IPS-15b (cell line): ENCODE measurements at regions not wholly inside any gene's neighbourhood (a gene's known extent, or its start where the extent isn't known, plus 50 kb on each side); places are given as distances from the start of the nearest gene placed in this dataset.

ENCODE experiments used
- H3K27me3 ChIP-seq: one replicate; pipeline ENCODE4 v1.6.1; 2013; ENCODE audit warnings: low read length; ENCODE audit not compliant: control insufficient read depth, insufficient read depth
- H3K36me3 ChIP-seq: one replicate; pipeline ENCODE4 v1.6.1; 2013; ENCODE audit warnings: low read length; ENCODE audit not compliant: control insufficient read depth, insufficient read depth
- H3K4me1 ChIP-seq: one replicate; pipeline ENCODE4 v1.6.1; 2013; ENCODE audit warnings: mild to moderate bottlenecking, low read length; ENCODE audit not compliant: control insufficient read depth, insufficient read depth
- H3K4me3 ChIP-seq: one replicate; pipeline ENCODE4 v1.5.1; 2013; ENCODE audit warnings: low read depth, low read length
- H3K9ac ChIP-seq: one replicate; pipeline ENCODE4 v1.6.1; 2013; ENCODE audit warnings: low read depth, mild to moderate bottlenecking, low read length
- H3K9me3 ChIP-seq: one replicate; pipeline ENCODE4 v1.6.1; 2013; ENCODE audit warnings: mild to moderate bottlenecking, low read length; ENCODE audit not compliant: control insufficient read depth, insufficient read depth

- no peak overlapping the region for H3K4me3 ChIP-seq
These were observed 204.0 kb downstream of the DLL1 start for GRCh38 chr6:170086639-170087420.

DNA sequence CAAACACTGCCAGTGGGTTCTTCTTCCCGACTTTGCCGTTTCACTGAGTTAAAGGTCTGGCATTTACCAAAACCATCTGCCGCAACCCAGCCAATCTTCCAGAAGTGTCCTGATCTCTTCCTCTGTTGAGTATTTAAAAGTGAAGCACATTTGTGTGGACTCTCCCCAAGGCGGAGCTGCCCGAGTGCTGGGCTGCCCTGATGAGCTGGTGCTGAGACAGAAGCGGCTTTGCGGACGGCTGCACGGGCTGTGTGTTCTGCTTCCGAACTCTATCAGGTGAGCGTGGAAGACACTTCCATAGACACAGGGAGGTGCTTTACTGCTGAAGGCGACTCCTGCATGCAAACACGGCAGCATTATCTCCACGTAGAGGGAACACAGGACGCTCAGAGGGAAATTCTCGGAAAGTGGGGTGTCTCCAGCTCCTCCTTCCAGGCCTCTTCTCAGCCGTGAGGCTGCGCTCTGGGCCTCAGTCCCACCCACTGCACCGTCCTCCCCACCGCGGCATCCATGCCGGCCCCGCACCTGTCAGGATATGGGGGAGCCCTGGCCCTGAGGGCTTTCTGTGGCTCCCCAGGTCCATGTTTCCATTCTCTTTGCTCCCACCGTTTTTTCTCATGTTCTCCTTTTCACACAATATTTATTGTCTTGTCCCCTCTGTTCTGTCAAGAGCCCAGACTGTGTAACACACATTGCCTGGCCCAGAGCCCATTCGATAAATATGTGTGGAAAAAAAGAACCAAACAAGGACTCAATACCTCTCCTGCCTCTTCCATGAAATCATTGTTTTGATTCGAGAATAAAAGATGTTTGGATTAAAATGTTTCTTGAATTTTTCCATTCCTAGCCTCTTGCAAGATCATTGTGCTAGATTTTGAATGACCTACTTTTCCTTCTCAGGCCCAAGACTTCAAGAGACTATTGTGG lies 205.1 kb downstream of the DLL1 start:
- H3K36me3 ChIP-seq: no peaks in the 10 kb centered on the region
- no peaks in the 10 kb centered on the region for H3K27me3 ChIP-seq
- no peak overlapping the region for H3K4me3 ChIP-seq
- no peaks in the 10 kb centered on the region for H3K9me3 ChIP-seq
- H3K9ac ChIP-seq: no peak overlapping the region
- H3K4me1 ChIP-seq: no peaks in the 10 kb centered on the region

More at GRCh38 chr6:170086639-170087420, 204.0 kb downstream of the DLL1 start:
- Histone ChIP-seq H3K36me3 (no peaks in the 10 kb centered on the region), H3K9me3 (no peaks in the 10 kb centered on the region), H3K9ac (no peak overlapping the region), H3K27me3 (no peaks in the 10 kb centered on the region), H3K4me1 (no peaks in the 10 kb centered on the region)

- Histone ChIP-seq H3K27me3 (no peaks in the 10 kb centered on the region), H3K4me3 (no peak overlapping the region), H3K4me1 (no peaks in the 10 kb centered on the region), H3K9ac (no peak overlapping the region), H3K36me3 (no peaks in the 10 kb centered on the region), H3K9me3 (no peaks in the 10 kb centered on the region)
These were observed 206.6 kb downstream of the DLL1 start for GRCh38 chr6:170084166-170084730.

- Histone ChIP-seq H3K4me1 (no peaks in the 10 kb centered on the region), H3K9me3 (no peaks in the 10 kb centered on the region), H3K36me3 (no peaks in the 10 kb centered on the region), H3K9ac (no peak overlapping the region), H3K27me3 (no peaks in the 10 kb centered on the region), H3K4me3 (no peak overlapping the region)
These were observed 207.4 kb downstream of the DLL1 start for GRCh38 chr6:170083236-170084051.

- H3K27me3 ChIP-seq: no peaks in the 10 kb centered on the region
- no peak overlapping the region for H3K9ac ChIP-seq
- no peaks in the 10 kb centered on the region for H3K9me3 ChIP-seq
These were observed 208.2 kb downstream of the DLL1 start for GRCh38 chr6:170082531-170083187.

DNA sequence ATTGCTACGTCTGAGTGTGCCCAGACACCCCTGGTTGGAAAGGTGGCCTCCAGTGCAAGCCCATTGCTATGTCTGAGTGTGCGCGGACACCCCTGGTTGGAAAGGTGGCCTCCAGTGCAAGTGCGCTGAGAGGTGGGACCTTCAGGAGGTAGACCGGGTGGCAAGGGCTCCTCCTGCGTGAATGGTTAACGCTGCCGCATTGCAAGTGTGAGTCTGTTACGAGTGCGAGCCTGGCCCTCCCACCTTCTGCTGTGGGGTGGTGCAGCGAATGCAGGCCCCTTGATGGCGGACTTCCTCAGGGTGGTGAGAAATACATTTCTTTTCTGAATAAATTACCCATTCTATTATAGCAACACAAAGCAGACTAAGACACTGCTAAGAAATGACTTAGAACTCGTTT lies 208.8 kb downstream of the DLL1 start:
- Histone ChIP-seq H3K4me3 (no peak overlapping the region), H3K27me3 (no peaks in the 10 kb centered on the region), H3K9ac (no peak overlapping the region), H3K36me3 (no peaks in the 10 kb centered on the region), H3K4me1 (no peaks in the 10 kb centered on the region), H3K9me3 (no peaks in the 10 kb centered on the region)

More at GRCh38 chr6:170082531-170083187, 208.2 kb downstream of the DLL1 start:
- H3K4me1 ChIP-seq: no peaks in the 10 kb centered on the region
- H3K4me3 ChIP-seq: no peak overlapping the region
- H3K36me3 ChIP-seq: no peaks in the 10 kb centered on the region

GRCh38 chr6:170081556-170081955 lies 209.3 kb downstream of the DLL1 start:
- Histone ChIP-seq H3K36me3 (no peaks in the 10 kb centered on the region), H3K9me3 (no peaks in the 10 kb centered on the region), H3K4me3 (no peak overlapping the region), H3K4me1 (no peaks in the 10 kb centered on the region), H3K9ac (no peak overlapping the region), H3K27me3 (no peaks in the 10 kb centered on the region)

GRCh38 chr6:170080828-170081371 lies 210.0 kb downstream of the DLL1 start:
- no peak overlapping the region for H3K9ac ChIP-seq
- no peaks in the 10 kb centered on the region for H3K27me3 ChIP-seq
- H3K9me3 ChIP-seq: no peaks in the 10 kb centered on the region
- H3K4me3 ChIP-seq: no peak overlapping the region
- no peaks in the 10 kb centered on the region for H3K4me1 ChIP-seq
- no peaks in the 10 kb centered on the region for H3K36me3 ChIP-seq

DNA sequence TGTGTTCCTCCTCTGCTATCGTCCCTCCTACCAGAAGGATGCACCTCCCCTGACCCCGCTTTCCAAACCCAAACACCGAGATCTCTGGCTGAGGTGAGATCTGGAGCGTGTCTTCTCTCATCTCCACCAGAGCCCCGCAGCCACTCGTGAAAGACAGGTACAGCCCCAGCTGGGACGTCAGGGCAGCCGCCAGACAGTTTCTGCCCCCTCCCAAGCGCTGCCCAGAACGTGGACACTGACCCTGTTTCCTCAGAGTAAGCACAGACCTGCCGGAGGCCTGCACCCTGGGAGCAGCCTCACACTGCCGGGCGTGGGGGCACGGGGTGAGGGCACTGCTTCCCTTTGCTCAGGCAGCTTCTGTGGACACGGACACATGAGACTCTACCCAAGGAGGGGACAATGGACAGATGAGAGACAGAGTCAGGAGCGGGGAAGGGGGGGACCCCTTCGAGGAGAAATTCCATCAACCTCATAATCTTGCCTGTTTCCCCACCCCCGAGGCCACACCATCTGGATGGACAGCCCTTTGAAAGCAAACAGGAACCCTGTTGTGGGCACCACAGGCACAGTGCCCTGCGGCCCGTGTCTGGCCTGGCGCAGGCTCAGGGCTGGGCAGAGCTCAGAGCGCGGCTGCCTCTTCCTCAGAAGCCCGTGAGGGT lies 210.6 kb downstream of the DLL1 start:
- H3K27me3 ChIP-seq: no peaks in the 10 kb centered on the region
- H3K4me3 ChIP-seq: no peak overlapping the region
- H3K4me1 ChIP-seq: no peaks in the 10 kb centered on the region
- H3K9me3 ChIP-seq: no peaks in the 10 kb centered on the region
- no peak overlapping the region for H3K9ac ChIP-seq
- H3K36me3 ChIP-seq: no peaks in the 10 kb centered on the region

- H3K9me3 ChIP-seq: no peaks in the 10 kb centered on the region
- H3K36me3 ChIP-seq: no peaks in the 10 kb centered on the region
- H3K4me1 ChIP-seq: no peaks in the 10 kb centered on the region
- H3K27me3 ChIP-seq: no peaks in the 10 kb centered on the region
- H3K4me3 ChIP-seq: no peak overlapping the region
- no peak overlapping the region for H3K9ac ChIP-seq
These were observed 214.3 kb downstream of the DLL1 start for GRCh38 chr6:170076466-170077165.
